Ovary (tissue), 7 donors: ENCODE measurements at regions not wholly inside any gene's neighbourhood (a gene's known extent, or its start where the extent isn't known, plus 50 kb on each side); places are given as distances from the start of the nearest gene placed in this dataset.

Experiments
- DNase-seq, 5 donors: peaks; one replicate each; pipeline ENCODE4 v3.0.0-alpha.2; 2019 to 2020
- H3K27ac ChIP-seq, 2 donors: fragments of 200-600 bp; one replicate each; pipeline versions ENCODE4 v1.5.1 to v1.8.0; 2019 to 2022
- H3K27me3 ChIP-seq: fragments of 200-600 bp; one replicate; pipeline ENCODE4 v1.8.0; 2022
- H3K36me3 ChIP-seq: fragments of 200-600 bp; sonication (generic); one replicate; pipeline ENCODE4 v1.5.1; 2019
- H3K4me1 ChIP-seq: one replicate; pipeline ENCODE4 v1.8.1; 2013; ENCODE audit warnings: mild to moderate bottlenecking, moderate library complexity; ENCODE audit not compliant: insufficient read depth
- H3K4me3 ChIP-seq: fragments of 200-600 bp; sonication (generic); one replicate; pipeline ENCODE4 v1.5.1; 2017
- H3K9me3 ChIP-seq, 2 donors: fragments of 200-600 bp in 1 of 2; sonication (generic) in 1 of 2; one replicate each; pipeline versions ENCODE4 v1.5.1 to v1.8.1; 2013 to 2019; ENCODE audit warnings: mild to moderate bottlenecking in 1 of 2, moderate library complexity in 1 of 2
- CTCF ChIP-seq, 3 donors: fragments of 450-650 bp in 2 of 3; fragments of 200-600 bp in 1 of 3; IDR thresholded peaks; one replicate each; pipeline versions ENCODE4 v1.5.1 to v1.8.0; 2016 to 2022; ENCODE audit warnings: antibody characterized with exemption in 3 of 3, mild to moderate bottlenecking in 1 of 3
- EP300 ChIP-seq: sonication (generic); formaldehyde crosslinking; IDR thresholded peaks from one replicate; pipeline ENCODE4 v1.6.1; 2017; ENCODE audit warnings: antibody characterized with exemption
- POLR2A ChIP-seq: fragments of 450-650 bp; IDR thresholded peaks from one replicate; pipeline ENCODE4 v1.6.1; 2017; ENCODE audit warnings: antibody characterized with exemption, mild to moderate bottlenecking, moderate library complexity
- WGBS, 3 donors: extraction: QIAGEN DNeasy Blood & Tissue Kit in 1 of 3; methylation state at CpG; one replicate each; pipeline versions ENCODE4 v1.1.5 to v1.1.7; 2013 to 2017; 5-methylcytosine and 5-hydroxymethylcytosine counted together
- intact Hi-C, 4 donors: fragments of 100-400 bp; cut with DNase I; formaldehyde crosslinking; loops; one replicate each; pipeline versions ENCODE4 v1.11.0 to v1.15.1; 2022 to 2023
- donor health status: DM: no; HTN: no; CAD: no; lungs with moderate emphysema.
- donor health status: DM: no; HTN: no; CAD: no.
- donor health status: Bipolar disorder and iron deficiency.
- donor health status: DM: no; HTN: no; CAD: no.
- donor health status: DM: yes; HTN: yes; CAD: no.

GRCh38 chr1:242703467-242703866, 179.0 kb upstream of the PLD5 start:
- H3K9me3 ChIP-seq, result no peaks in the 10 kb centered on the region
- peak in 2 of 5 donors; percentile 15 to 54 for DNase-seq
- 3 to 12% (median 8%) methylated on average over 2 of the region's 2 CpGs for WGBS, 3 donors
- no peaks in the 10 kb centered on the region for H3K27me3 ChIP-seq
- TF ChIP-seq EP300, result no peak
- no peak overlapping the region for H3K27ac ChIP-seq
- no peaks in the 10 kb centered on the region for H3K4me1 ChIP-seq
- intact Hi-C loops, result no loop called here
- no peaks in the 10 kb centered on the region for H3K36me3 ChIP-seq
- H3K4me3 ChIP-seq, result no peak overlapping the region

GRCh38 chr1:242692988-242693387, 168.5 kb upstream of the PLD5 start:
- TF ChIP-seq POLR2A, result no peak
- no peak for TF ChIP-seq CTCF (IDR thresholded peaks at IDR 0.05)
- no peak for TF ChIP-seq EP300
- no peak for DNase-seq
- Histone ChIP-seq H3K36me3 (no peaks in the 10 kb centered on the region), H3K9me3 (no peaks in the 10 kb centered on the region), H3K4me3 (no peak overlapping the region), H3K27me3 (no peaks in the 10 kb centered on the region), H3K4me1 (peaks cover 6% of the 10 kb centered on the region), H3K27ac (no peak overlapping the region)
- intact Hi-C loops, result no loop called here
- WGBS, 3 donors, result 53 to 69% (median 63%) methylated on average over 2 of the region's 2 CpGs

- H3K27ac ChIP-seq, result peak overlapping the region in 1 of 2 donors; percentile 37
- no peak overlapping the region for H3K4me3 ChIP-seq
- H3K9me3 ChIP-seq, result no peaks in the 10 kb centered on the region
- DNase-seq, result peak in 3 of 5 donors; percentile 18 to 32 (median 26)
- H3K36me3 ChIP-seq, result no peaks in the 10 kb centered on the region
- H3K4me1 ChIP-seq, result peaks cover 6% of the 10 kb centered on the region
- TF ChIP-seq POLR2A (no peak), EP300 (no peak), CTCF (IDR thresholded peaks at IDR 0.05) (no peak)
- no peaks in the 10 kb centered on the region for H3K27me3 ChIP-seq
- WGBS, 3 donors, result 51 to 53% (median 53%) methylated on average over 2 of the region's 2 CpGs
- intact Hi-C loops, result no loop called here
Measured at GRCh38 chr1:242691610-242691945, 167.1 kb upstream of the PLD5 start.

GRCh38 chr1:242690849-242691609, 166.5 kb upstream of the PLD5 start:
- Histone ChIP-seq H3K4me1 (peaks cover 6% of the 10 kb centered on the region), H3K4me3 (no peak overlapping the region), H3K9me3 (no peaks in the 10 kb centered on the region), H3K36me3 (no peaks in the 10 kb centered on the region), H3K27ac (peak overlapping the region; percentile 8 to 37), H3K27me3 (no peaks in the 10 kb centered on the region)
- peak; percentile 26 to 79 (median 59) for DNase-seq
- no peak for TF ChIP-seq EP300
- TF ChIP-seq CTCF (IDR thresholded peaks at IDR 0.05), result no peak
- TF ChIP-seq POLR2A, result no peak
- WGBS, 3 donors, result 3 to 10% (median 5%) methylated on average over 8 of the region's 8 CpGs
- intact Hi-C loops, result no loop called here

GRCh38 chr1:242689378-242689777, 164.9 kb upstream of the PLD5 start:
- intact Hi-C loops, result no loop called here
- no peaks in the 10 kb centered on the region for H3K27me3 ChIP-seq
- TF ChIP-seq EP300 (no peak), POLR2A (no peak), CTCF (IDR thresholded peaks at IDR 0.05) (no peak)
- H3K36me3 ChIP-seq, result no peaks in the 10 kb centered on the region
- no peak overlapping the region for H3K27ac ChIP-seq
- DNase-seq, result no peak
- H3K4me3 ChIP-seq, result no peak overlapping the region
- peaks cover 6% of the 10 kb centered on the region for H3K4me1 ChIP-seq
- WGBS, 3 donors, result 85 to 91% (median 87%) methylated on average over 11 to 17 of the region's 17 CpGs
- H3K9me3 ChIP-seq, result no peaks in the 10 kb centered on the region
